ENCODE measurements at regions not wholly inside any gene's neighbourhood (a gene's known extent, or its start where the extent isn't known, plus 50 kb on each side); places are given as distances from the start of the nearest gene placed in this dataset.
"Not testable (repeated sequence)": the region's sequence is repeated elsewhere in the genome, so short reads cannot be mapped to it uniquely, and the experiment has no call there.

DNA sequence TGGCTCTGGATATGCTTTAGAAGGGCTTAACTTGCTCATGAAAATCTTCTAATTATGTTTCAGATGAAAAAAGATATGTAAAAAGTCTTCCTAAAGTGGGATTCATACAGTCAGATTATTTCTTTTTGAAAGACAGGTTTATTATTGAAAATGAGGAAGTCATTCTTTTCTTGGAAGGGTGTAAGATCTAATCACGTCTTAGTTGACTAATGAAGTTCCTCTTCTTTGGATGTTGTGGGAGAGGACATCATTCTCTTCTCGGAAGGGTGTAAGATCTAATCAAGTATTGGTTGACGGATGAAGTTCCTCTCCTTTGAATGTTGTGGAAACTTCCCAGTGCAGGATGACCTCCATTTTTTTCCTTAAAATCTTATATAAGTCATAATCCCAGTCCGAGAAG lies 74.9 kb downstream of the ALG10 start:
- no peak for FAIRE-seq

DNA sequence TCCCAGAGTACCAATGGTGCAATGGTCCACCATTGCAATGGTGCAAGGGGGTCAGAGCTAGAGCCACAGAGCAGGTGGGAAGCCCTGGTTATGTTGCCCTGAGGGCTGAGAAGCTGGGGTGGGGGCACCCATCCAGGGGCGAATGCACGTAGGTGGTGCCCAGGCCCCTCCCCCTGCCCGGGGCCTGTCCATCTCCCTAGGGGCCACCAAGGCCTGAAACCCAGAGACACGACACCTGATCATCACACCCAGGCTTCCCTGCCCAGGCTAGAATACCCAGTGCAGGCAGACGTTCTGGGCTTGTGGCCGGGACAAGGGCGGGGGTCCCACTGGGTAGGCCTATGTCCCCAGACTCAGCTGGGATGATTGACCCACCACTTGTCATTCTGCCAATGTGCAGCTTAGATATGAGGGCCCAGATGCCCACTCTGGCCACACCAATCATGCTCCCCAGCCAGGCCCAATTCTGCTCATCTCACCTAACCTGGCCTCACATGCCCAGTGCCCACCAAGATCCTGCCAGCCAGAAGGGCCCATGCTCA lies 83.2 kb downstream of the ALG10 start:
- no peak for FAIRE-seq

- FAIRE-seq: no peak
Measured at GRCh38 chr12:34106172-34106571, 83.9 kb downstream of the ALG10 start.

GRCh38 chr12:34107016-34107415 lies 84.7 kb downstream of the ALG10 start:
- FAIRE-seq: no peak

DNA sequence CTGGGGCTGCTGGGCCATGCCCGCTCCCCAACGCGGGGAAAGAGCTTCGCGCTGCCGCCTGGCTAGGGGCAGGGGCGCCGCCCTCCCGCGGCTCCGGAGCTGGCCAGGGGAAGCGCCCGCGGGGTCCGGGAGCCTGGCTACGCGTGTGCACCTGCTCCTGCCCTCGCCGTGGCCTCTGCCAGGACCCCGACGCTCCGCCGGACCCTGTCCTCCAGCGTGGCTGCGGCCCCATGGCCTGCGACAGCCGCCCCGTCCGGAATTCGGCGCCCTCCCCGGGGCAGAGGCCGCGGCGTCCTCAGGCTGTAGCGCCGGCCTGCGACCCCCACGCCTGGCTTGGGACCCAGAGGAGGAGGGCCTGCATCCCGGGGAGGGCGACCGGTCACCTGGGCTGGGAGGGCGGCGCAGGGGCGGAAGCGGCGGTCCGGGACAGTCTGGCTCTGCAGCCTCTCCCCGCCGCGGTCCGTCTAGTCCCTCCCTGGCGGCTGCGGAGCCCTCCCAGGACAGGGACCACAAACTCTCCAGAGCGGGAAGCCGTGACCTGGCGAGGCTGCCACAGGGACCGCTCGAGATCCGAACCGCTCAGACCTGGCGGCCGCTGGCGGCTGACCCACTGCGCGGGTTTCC lies 85.6 kb downstream of the ALG10 start:
- FAIRE-seq: no peak

DNA sequence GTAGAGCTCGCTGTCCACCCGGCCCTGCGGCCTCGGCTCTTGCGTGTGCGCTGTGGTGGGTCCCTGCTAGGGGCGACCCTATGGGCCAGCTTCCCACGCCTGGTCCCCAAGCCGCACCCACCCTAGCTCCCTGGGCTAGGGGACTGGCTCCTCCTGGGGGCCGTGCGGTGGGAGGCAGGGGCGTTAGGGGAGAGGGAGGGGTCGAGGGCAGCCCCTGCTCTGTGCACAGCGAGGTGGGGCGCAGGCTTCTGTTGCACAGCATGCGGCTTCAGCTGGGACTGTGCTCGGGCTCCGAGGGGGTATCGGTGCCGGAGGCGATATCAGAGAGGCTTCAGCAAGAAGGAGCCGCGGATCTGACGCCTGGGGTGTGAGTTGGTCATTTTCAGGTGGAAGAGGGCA lies 86.1 kb downstream of the ALG10 start:
- FAIRE-seq: no peak

DNA sequence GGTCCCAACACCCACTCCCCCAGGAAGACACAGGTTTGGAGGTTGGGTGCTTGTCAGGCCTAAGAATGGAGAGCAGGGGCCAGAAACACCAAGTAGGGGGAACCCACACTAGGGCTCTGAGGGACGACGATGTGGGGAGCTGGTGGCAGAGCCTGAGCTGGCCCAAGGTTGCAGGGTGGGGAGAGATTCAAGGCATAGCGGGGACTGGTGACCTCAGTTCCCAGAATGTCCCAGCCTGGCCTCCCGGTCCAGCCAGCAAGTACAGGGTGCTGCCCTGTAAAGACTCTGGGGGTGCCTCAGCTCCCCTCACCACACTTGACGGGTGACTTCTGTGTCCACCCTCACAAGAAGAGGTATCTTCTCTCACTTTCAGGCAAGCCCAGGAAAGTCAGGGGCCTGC lies 86.7 kb downstream of the ALG10 start:
- no peak for FAIRE-seq

GRCh38 chr12:34109390-34109789 lies 87.1 kb downstream of the ALG10 start:
- FAIRE-seq: no peak

DNA sequence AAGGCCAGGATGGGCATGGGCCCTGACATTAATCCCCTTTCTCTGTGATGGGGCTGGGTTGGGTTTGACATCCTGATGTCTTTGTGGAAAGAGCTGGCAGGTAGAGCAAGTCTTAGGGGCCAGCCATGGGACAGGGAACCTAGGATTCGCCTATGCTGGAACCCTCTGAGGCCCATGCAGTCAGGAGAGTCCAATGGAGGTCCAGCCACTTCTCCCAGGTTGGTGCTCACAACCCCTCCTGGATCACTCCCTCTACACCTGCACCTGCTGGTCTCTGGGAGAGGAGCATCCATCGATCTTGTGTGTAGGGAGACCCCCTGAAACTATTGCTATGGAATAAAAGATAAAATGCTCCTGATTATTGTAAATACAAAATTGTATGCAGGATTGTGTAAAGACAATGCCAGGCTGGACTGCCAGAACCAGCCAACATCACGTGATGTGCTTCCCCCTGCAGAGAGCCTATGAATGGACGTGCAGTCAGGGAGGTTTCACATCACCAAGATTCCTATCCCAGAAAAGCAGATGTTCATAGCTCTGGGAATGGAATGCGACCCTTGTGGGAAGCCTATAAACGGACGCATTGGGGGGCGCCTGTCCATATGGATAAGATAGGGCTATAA lies 87.7 kb downstream of the ALG10 start:
- FAIRE-seq: not testable (repeated sequence)

- no peak for FAIRE-seq
Measured at GRCh38 chr12:34119366-34119765, 97.1 kb downstream of the ALG10 start.

DNA sequence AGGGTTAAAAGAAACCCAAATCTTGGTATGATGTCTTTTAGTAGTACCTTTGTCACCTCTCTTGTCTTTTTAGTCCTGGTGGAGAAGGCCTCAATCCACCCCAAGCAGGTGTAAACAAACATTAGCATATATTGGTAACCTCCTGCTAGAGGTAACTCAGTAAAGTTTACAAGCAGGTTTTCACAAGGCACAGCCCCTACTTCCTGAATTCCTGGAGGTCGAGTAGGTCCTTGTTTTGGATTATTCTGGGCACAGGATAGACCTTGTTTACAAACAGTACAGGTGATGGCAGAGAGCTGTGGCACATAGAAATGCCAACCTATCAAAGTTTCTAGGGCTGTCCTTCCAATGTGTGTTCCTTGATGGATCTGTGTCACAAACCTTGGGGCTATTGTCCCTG lies 99.1 kb downstream of the ALG10 start:
- no peak for FAIRE-seq

DNA sequence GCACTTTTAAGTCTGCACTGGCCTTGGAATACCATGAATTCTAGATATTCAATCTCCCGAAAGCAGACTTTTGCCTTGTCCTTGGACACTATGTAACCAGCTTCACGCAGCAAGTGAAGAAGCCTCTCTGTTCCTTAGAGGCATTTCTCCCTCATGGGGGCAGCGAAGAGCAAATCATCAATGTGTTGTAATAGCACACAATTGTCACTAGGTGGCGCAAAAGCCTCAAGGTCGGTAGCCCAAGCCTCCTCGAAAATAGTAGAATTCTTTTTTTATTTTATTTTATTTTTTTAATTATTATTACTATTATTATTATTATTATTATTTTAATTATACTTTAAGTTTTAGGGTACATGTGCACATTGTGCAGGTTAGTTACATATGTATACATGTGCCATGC lies 100.8 kb downstream of the ALG10 start:
- FAIRE-seq: peak; percentile 91

- FAIRE-seq: no peak
Measured at GRCh38 chr12:34124608-34125007, 102.3 kb downstream of the ALG10 start.

DNA sequence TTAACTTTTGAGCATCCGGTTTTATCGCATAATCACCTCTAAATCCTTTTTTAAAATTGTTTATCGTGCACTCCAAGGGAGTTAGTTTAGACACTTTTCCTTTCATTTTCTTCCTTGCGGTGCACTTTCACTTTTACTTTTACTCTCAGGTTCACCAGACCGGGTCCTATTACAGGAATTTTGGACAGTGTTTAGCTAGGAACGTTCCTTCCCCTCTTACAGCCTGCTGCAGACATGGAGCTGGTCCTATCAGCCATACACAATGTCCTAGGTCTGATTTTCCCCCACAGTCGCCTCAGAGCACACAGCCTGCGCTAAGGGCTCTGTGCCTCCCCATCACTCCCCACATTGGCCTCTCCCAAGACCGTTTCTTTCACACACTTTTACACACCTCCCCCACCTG lies 103.9 kb downstream of the ALG10 start:
- FAIRE-seq: no peak

GRCh38 chr12:34126805-34127204 lies 104.5 kb downstream of the ALG10 start:
- FAIRE-seq: no peak

GRCh38 chr12:34127379-34127778 lies 105.1 kb downstream of the ALG10 start:
- not testable (repeated sequence) for FAIRE-seq

DNA sequence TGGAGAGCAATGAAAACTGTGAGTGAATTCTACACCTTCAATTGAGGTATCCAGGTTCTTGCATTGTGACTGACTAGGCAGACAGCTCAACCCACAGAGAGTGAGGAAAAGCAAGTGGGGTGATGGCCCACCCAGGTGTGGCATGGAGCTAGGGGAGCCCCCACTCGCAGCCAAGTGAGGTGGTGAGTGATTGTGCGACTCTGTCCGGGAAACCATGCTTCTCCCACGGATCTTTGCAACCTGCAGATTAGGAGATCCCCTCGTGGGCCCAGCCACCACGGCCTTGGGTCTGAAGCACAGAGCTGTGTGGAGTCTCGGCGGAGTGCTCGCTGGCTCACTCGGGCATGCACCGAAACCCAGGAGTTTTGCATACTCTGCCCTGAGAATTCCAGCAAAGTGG lies 120.1 kb downstream of the ALG10 start:
- no peak for FAIRE-seq

GRCh38 chr12:34151019-34151418 lies 128.7 kb downstream of the ALG10 start:
- FAIRE-seq: no peak

DNA sequence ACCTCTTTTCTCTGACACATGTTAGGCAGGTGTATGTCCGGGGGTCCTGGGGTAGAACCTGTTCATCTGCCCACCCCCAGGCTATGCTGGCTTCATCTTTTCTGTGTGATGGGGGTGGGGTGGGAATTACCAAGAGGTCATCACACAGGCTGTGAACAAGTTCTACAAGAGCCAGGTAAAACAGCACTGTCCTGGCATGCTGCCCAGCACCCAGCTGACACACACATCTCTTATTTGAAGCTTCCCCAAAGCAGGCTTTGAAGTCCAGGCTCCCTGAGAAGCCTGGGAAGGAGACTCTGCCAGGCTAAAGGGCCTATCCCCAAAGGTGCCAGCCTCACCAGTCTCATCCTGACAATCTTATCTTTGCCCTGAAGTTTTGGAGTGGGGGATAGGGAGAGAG lies 141.1 kb downstream of the ALG10 start:
- no peak for FAIRE-seq

- no peak for FAIRE-seq
Measured at GRCh38 chr12:34166427-34167060, 144.2 kb downstream of the ALG10 start.

- FAIRE-seq: not testable (repeated sequence)
Measured at GRCh38 chr12:34168507-34168906, 146.2 kb downstream of the ALG10 start.

DNA sequence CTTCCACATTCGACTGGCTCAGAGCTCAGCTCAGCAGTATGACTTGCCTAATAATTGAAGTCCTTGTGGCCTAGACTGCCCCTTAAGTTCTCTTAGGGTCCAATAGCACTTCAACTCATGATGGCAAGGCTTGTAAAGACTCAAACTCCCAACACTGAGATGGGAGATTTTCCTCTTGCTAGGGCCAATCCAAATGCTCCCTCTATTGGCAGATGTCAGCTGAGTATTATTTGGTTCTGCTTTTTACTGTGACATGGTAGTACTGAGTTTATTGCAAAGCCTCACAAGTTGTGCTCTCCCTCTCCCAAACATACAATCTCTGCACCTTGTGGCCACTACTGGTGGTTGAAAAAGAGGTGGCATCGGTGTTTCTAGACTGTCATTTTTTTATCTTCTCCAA lies 164.2 kb downstream of the ALG10 start:
- FAIRE-seq: no peak

DNA sequence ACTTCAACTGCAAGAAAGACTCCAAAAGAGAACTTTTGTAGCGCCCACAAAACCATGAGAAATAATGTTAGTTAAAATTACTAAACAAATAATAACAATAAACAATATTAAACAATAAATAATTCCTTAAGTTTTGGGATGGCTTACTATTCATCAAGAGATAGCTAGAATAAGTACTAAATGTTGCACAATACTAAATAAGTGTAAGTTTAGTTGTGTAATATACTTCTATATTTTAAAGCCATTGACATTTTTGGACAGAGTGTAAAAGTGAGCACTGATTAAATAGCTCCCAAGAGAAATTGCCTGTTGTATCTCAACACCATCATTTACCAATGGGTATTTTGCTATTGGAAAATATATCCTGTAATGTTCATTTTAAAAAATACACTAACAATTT lies 166.7 kb downstream of the ALG10 start:
- no peak for FAIRE-seq

- no peak for FAIRE-seq
Measured at GRCh38 chr12:34190054-34190453, 167.8 kb downstream of the ALG10 start.
